Fibroblast of the conjunctiva (primary cell): ENCODE measurements at regions not wholly inside any gene's neighbourhood (a gene's known extent, or its start where the extent isn't known, plus 50 kb on each side); places are given as distances from the start of the nearest gene placed in this dataset.
"Not testable (repeated sequence)": the region's sequence is repeated elsewhere in the genome, so short reads cannot be mapped to it uniquely, and the experiment has no call there.

ENCODE experiments used
- DNase-seq: peaks from one replicate; pipeline ENCODE4 v3.0.0-alpha.2; 2010; ENCODE audit warnings: low read depth

DNA sequence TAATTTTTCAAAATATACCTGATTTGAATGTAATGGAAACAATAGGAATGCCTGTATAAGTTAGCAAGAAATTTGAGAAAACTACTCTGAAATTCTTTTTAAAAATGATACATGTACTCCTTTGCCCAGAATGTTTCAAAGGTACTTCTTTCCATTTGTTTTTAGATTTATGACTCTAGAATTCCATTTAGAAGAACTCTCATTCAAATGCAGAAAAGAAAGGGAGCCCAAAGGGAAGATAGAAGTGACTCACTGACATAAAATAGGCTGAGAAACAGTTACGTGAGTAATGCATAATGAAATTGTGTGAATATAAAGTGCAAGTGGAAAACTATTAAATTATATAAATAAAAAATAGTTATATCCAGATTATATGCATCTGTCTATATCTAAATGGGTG, 926.3 kb downstream of the TAF11L14 start:
- DNase-seq = no peak

DNA sequence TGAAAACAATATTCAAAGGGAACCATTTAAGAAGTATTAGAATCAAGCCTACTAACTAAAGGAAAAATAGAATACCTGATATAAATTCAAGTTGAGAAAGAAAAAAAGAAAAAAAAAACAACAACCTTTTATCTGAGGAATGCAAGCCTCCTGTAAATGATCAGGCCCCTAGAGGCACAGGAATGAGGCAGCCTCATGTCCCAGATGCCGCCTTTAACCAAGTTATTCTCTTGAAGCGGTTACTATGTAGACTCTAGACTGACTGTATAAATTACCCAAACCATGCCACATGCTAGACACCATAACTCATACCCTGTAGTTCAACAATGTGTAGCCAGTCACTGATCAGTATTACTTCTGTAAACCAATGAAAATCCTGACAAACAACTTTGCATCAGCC, 929.6 kb downstream of the TAF11L14 start:
- DNase-seq = no peak

GRCh38 chr5:18566671-18567070, 932.4 kb downstream of the TAF11L14 start:
- no peak for DNase-seq

GRCh38 chr5:18576586-18576985, 942.3 kb downstream of the TAF11L14 start:
- no peak for DNase-seq

GRCh38 chr5:18601185-18601584, 966.9 kb downstream of the TAF11L14 start:
- DNase-seq = no peak

DNA sequence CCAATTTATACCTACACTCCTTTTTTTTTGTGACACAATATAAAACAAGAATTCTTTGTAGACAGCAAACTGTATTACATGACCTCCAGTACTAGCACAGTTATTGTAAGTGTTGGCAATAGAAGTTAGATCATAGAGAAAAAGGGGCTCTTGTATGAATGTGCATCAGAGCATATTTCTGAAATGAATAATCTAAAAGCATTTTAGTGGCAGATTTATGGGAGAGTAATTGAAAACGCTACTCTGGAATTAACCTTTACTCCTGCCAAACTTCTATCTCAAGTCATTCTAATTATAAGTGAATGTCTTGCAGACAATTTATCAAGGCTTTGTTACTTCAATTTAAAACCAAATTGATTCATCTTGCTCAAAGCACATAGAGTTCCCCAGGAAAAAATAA, 968.1 kb downstream of the TAF11L14 start:
- DNase-seq = no peak

DNA sequence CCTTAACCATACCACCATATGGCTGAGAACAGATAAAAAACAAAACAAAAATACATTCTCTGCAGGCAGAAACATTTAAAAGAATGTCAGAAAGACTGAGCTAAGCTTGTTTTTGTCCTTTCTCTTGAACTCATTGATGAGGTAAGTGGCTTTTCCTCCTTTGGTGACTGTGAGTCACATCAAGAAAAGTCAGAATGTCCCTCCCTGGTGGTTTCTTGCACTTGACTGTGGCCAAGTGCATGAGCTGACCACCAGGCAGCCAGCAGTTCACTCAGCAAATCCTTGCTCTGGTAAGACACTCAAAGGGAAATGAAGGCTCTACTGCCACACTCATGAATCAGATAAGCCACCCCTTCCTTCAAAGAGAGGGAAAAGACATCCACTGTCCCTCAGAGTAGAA, 970.9 kb downstream of the TAF11L14 start:
- DNase-seq = no peak

DNA sequence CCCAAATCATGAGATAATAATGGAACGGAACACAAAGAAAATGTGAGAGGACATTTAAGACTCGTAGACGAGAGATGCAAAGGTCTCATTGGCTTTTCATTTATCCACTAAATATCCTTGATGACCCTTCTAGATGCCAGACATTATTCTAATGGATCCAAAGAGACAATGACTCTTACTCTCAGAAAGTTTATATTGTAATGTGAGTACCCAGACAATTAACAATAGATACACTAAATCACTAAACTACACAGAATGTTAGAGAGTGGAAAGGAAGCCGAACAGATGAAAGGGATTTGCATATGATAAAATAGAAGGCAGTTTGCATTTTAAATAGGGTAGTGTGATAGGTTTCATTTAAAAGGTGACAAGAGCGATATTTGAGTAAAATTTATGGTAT, 973.3 kb downstream of the TAF11L14 start:
- no peak for DNase-seq

- not testable (repeated sequence) for DNase-seq
These were observed 982.9 kb downstream of the TAF11L14 start for GRCh38 chr5:18617191-18617590.

DNA sequence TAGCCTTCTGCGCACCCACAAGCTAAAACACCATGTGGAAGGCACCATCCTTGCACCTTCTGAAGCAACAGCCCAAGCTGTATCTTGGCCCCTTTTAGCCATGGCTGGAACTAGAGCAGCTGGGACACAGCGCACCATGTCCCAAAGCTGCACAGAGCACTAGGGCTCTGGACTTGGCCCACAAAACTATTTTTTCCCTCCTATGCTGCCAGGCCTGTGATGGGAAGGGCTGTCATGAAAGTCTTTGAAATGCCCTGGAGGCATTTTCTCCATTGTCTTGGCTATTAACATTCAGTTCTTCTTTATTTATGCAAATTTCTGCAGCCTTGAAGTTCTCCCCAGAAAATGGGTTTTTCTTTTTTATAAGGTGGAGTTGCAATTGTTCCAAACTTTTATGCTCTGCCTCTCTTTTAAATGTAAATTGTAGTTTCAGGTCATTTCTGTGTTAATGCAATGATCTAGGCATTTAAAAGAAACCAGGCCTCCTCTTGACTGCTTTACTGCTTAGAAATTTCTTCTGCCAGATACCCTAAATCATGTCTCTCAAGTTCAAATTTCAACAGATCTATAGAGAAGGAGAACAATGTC, 996.3 kb downstream of the TAF11L14 start:
- no peak for DNase-seq

DNA sequence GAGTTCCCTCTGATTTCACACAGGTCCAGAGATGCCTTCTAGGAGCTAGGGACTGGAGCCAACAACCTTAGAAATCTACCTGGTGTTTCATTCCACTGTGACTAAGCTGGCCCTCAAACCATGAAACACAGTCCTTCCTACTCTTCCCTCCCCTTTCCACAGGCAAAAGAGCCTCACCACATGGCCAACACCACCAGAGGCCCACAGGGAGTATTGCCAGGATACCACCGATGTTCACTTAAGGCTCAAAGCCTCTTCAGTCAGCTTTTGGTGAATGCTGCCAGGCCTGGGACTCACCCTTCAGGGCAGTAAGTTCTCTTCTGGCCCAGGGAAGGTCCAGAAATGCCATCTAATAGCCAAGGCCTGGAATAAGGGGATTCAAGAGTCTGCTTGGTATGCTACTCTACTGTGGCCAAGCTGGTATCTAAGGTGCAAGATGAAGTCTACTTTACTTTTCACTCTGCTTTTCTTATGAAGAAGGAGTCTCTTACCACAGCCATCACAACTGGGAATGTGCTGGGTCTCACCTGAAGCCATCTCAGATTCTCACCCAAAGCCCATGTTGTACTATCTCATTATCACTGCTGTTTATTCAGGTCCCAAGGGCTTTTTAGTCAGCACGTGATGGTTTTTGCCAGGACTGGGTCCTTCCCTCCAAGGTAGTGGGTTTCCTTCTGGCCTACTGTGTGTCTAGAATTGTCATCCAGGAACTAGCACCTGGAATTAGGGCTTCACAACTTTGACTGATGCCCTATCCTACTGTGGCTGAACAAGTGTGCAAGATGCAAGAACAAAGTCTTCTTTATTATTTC, 1018.4 kb downstream of the TAF11L14 start:
- no peak for DNase-seq

GRCh38 chr5:18653216-18653752, 1019.0 kb downstream of the TAF11L14 start:
- no peak for DNase-seq

DNA sequence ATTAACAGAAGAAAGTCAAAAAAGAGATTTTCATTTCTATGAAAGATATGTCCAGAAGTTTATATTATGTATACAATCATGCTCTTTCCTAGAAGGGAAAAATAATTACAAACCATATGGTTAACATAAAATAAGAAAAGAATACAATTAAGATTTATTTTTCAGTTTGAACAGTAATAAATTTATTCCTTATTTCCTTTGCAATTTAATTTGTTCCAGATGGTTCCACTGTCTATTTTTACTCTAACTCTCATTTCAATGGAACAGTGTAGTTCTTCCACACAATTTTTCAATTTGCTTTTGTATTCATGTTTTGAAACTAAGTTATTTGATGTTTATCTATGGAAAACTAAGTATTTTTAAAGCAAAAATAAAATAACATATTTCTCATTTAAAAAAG, 1026.3 kb downstream of the TAF11L14 start:
- DNase-seq = no peak

GRCh38 chr5:18662231-18662630, 1028.0 kb downstream of the TAF11L14 start:
- no peak for DNase-seq

GRCh38 chr5:18674212-18674611, 1040.0 kb downstream of the TAF11L14 start:
- not testable (repeated sequence) for DNase-seq

DNA sequence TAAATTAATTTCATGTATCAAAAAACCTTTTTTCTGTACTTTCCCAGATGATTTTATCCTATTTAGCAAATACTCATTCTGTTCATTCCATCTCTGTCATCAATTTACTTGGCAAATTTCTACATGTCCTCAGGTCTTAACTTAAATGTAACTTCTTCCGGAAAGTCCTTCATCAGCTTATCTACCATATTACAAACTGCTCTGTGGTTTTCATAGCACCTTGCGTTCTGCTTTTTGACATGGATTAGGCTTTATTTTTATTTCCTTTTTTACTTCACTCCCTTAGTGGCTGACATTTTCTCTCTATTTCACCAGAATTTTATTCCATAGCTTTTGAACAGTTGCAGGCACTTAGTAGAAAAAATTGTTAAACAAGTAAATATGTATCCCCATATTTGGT, 1040.8 kb downstream of the TAF11L14 start:
- no peak for DNase-seq

DNA sequence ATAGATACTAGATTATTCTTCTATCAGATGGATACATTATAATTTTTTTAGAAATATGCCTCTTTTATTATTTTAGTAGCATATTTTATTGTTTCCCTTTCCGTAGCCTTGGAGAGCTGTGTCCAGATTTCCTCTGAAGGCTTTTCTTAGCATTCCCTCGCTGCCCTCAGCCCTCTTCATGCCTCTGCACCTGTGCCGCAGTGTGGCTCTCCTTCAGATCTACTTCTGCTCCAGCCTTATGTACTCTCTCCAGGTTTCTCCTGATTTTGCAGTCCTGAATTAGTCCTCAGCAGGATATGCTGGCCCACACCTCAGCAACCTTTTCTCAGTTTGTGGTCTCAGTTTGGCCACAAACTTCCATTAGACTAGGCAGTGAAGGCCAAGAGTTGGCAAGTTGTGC, 1052.0 kb downstream of the TAF11L14 start:
- DNase-seq = no peak

DNA sequence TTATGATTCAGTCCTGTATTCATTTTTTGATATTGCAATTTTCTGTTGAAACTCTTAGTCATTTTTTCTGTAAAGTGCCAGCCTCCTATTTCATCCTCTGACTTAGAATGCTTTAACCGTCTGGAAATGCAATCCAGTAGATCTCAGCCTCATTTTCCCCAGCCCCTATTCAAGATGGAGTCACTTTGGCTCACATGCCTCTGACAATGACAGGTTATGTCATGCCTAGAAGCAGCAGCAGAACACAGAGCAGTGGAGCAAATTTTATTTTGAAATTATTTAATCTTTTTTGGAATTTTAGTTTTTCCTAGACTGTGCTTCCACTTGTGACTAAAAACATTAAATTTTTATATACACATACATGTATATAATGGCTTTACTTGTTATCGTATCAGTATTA, 1053.2 kb downstream of the TAF11L14 start:
- no peak for DNase-seq

DNA sequence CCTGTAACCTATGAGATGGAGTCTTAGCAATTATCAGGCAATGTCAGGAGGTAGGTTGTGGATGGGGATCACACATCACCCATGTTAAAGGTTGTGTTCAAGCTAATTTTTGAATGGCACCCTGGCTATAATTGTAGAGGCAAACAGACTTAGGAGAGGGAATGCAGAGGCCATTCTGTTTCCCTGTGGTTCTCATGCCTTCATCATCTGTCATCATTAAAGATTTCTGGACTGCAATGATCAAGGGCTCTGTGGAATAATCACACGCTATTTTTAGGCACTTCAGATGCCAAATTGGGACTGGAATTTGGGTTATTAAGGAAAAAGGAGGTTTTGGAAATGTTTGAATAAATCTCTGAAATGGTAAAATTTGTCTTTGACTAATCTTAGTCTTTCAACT, 1065.4 kb downstream of the TAF11L14 start:
- no peak for DNase-seq

DNA sequence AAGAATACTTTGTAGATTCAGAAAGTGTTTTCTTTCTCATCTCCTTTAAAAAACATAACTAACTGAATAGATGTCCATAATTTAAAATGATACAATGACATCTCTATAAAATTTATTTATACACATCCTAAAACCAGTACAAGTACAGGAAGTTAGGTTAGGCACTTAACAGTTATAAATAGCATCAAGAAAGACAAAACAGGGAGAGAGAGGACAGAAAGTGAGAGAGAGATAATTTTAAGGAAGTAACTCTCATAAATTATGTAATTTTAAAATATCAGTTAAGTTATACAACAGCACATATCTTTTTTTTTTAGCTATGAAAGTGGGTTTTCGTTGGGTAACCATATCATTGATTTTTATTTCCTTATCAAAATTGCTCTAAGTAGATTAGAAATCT, 1068.6 kb downstream of the TAF11L14 start:
- no peak for DNase-seq

- no peak for DNase-seq
These were observed 1078.8 kb downstream of the TAF11L14 start for GRCh38 chr5:18712936-18713485.

DNA sequence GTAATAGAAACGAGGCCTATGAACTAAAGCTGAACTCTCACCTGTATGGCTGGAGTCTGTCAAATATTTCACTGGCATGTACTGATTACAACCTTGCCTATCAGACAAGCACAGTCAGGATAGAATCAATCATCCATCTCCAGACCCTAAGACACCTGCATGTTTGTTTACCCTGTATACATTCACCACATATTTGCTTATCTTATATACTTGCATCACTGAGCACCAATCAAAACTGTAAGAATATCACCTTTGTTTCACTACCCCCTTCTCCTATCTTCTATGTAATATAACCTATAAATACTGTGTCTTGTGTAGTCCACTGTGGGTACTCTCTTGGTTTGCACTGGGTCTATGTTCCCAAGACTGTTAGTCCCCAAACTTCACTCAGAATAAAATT, 1085.7 kb downstream of the TAF11L14 start:
- no peak for DNase-seq
